HepG2 (cell line): ENCODE measurements at regions not wholly inside any gene's neighbourhood (a gene's known extent, or its start where the extent isn't known, plus 50 kb on each side); places are given as distances from the start of the nearest gene placed in this dataset.

Source experiments
- ATAC-seq: fragments of 200-7000 bp; cut with Tn5 transposase; 3 replicates; pipeline ENCODE4 v1.9.1; 2020; ENCODE audit warnings: mild to moderate bottlenecking, moderate library complexity
- BruUV-seq: library from RNA; stranded (reverse); fragments of 400-500 nt; replicated peaks from 2 replicates; lab custom pipeline; 2021; lab: Mats Ljungman, UMichigan
- CTCF ChIA-PET: fragments of 300-600 bp; formaldehyde crosslinking; extraction: SDS; loops from one replicate; lab custom pipeline; 2021; ENCODE audit warnings: low total read pairs, inconsistent platforms, low intra/inter-chr PET ratio; lab: Yijun Ruan, JAX
- POLR2A ChIA-PET: fragments of 350-600 bp; sonication (Branson Sonifier 250); formaldehyde crosslinking; loops from one replicate; lab custom pipeline; 2020; ENCODE audit warnings: antibody characterized with exemption, inconsistent platforms; lab: Yijun Ruan, JAX
- DNase-seq: peaks from one replicate; pipeline ENCODE4 v3.0.0-alpha.2; 2015; ENCODE audit warnings: low spot score
- FAIRE-seq: peaks from 3 replicates; lab custom pipeline; 2011; peaks lifted over from hg19 to GRCh38; lab: Jason Lieb, UNC
- H2AFZ ChIP-seq: one replicate; pipeline ENCODE4 v1.6.1; 2011; ENCODE audit warnings: low read length, inconsistent platforms
- H3K27ac ChIP-seq: fragments of 300-600 bp; 3 replicates; pipeline ENCODE4 v1.8.0; 2011; ENCODE audit warnings: mixed run types, mild to moderate bottlenecking, mixed read lengths, low read length, inconsistent platforms; ENCODE audit not compliant: insufficient read depth; ENCODE audit errors: extremely low read length
- H3K27me3 ChIP-seq, 2 experiments: fragments of 200-600 bp in 1 of 2; 2 replicates in 1 of 2; 3 replicates in 1 of 2; pipeline versions ENCODE4 v1.6.0 to v1.8.0; 2011; ENCODE audit warnings: low read length in 2 of 2, mild to moderate bottlenecking in 2 of 2, moderate library complexity in 2 of 2, inconsistent platforms in 1 of 2; ENCODE audit not compliant: insufficient read depth in 2 of 2, control insufficient read depth in 1 of 2
- H3K36me3 ChIP-seq, 2 experiments: fragments of 200-600 bp in 1 of 2; replicated peaks in 1 of 2; 2 replicates in 1 of 2; 3 replicates in 1 of 2; pipeline versions ENCODE4 v1.5.1 to v1.8.0; 2011; ENCODE audit warnings: low read length in 2 of 2, inconsistent platforms in 1 of 2; ENCODE audit not compliant: insufficient read depth in 2 of 2, control insufficient read depth in 1 of 2
- H3K4me1 ChIP-seq: 2 replicates; pipeline ENCODE4 v1.5.1; 2012; ENCODE audit warnings: low read length, inconsistent platforms; ENCODE audit not compliant: insufficient read depth
- H3K4me2 ChIP-seq: 2 replicates; pipeline ENCODE4 v1.6.0; 2011; ENCODE audit warnings: low read depth, low read length, inconsistent platforms
- H3K4me3 ChIP-seq, 3 experiments: fragments of 200-600 bp in 1 of 3; sonication (generic), shearing (Covaris generic) in 1 of 3; replicated peaks in 1 of 3; 2 replicates each; pipeline ENCODE4 v1.5.1; 2011 to 2016; ENCODE audit warnings: low read length in 3 of 3, inconsistent platforms in 2 of 3, low read depth in 2 of 3, mild to moderate bottlenecking in 2 of 3, control low read depth in 1 of 3, mixed read lengths in 1 of 3; ENCODE audit not compliant: insufficient read depth in 1 of 3
- H3K79me2 ChIP-seq: one replicate; pipeline ENCODE4 v1.6.1; 2011; ENCODE audit warnings: low read length, inconsistent platforms; ENCODE audit not compliant: insufficient read depth
- H3K9ac ChIP-seq: 2 replicates; pipeline ENCODE4 v1.6.0; 2011; ENCODE audit warnings: mild to moderate bottlenecking, low read depth, low read length, inconsistent platforms; ENCODE audit not compliant: insufficient read depth
- H3K9me3 ChIP-seq: 2 replicates; pipeline ENCODE4 v1.5.1; 2012; ENCODE audit warnings: mild to moderate bottlenecking, low read length
- H4K20me1 ChIP-seq: 2 replicates; pipeline ENCODE4 v1.6.0; 2011; ENCODE audit warnings: inconsistent platforms, mild to moderate bottlenecking, low read length, moderate library complexity; ENCODE audit not compliant: insufficient read depth
- CBX2 ChIP-seq, 2 experiments: fragments of 200-600 bp in 1 of 2; sonication (generic); formaldehyde crosslinking in 1 of 2; IDR thresholded peaks; 2 replicates each; pipeline versions ENCODE4 v1.7.0 to v1.8.1; 2018 to 2022; ENCODE audit warnings: low read depth in 2 of 2, low read length in 1 of 2, mild to moderate bottlenecking in 1 of 2, missing genetic modification reagents in 1 of 2
- CCAR2 ChIP-seq: fragments of 200-400 bp; formaldehyde crosslinking; optimal IDR thresholded peaks from 2 replicates; pipeline ENCODE3; 2018; ENCODE audit warnings: low read depth, mild to moderate bottlenecking, low read length, moderate library complexity
- GABPA ChIP-seq, 2 experiments: IDR thresholded peaks; 2 replicates each; pipeline ENCODE4 v1.6.1; 2011 to 2016; ENCODE audit warnings: low read depth in 2 of 2, low read length in 1 of 2, missing biosample characterization in 1 of 2, missing genetic modification characterization in 1 of 2
- MIXL1 ChIP-seq: IDR thresholded peaks from 2 replicates; pipeline ENCODE4 v1.6.1; 2016
- SRSF4 ChIP-seq: fragments of 200-400 bp; formaldehyde crosslinking; IDR thresholded peaks from one replicate; pipeline ENCODE4 v1.6.1; 2018; ENCODE audit warnings: mild to moderate bottlenecking, low read depth, low read length, moderate library complexity; ENCODE audit not compliant: poor library complexity, severe bottlenecking
- TFDP1 ChIP-seq: IDR thresholded peaks from 2 replicates; pipeline ENCODE4 v1.6.1; 2016; ENCODE audit warnings: missing compliant biosample characterization, missing genetic modification reagents, borderline replicate concordance
- TOE1 ChIP-seq: sonication (generic); formaldehyde crosslinking; IDR thresholded peaks from 2 replicates; pipeline ENCODE4 v1.4.0; 2020; ENCODE audit warnings: mild to moderate bottlenecking, missing genetic modification reagents
- ZNF772 ChIP-seq: sonication (generic); formaldehyde crosslinking; IDR thresholded peaks from 2 replicates; pipeline ENCODE4 v1.5.0; 2020; ENCODE audit warnings: mild to moderate bottlenecking, missing genetic modification reagents
- WGBS: methylation state at CpG from one replicate; pipeline ENCODE4 v1.1.6; 2017; ENCODE audit warnings: low lambda C conversion rate; 5-methylcytosine and 5-hydroxymethylcytosine counted together
- in situ Hi-C: cut with HindIII; loops from 2 replicates; pipeline ENCODE4 v1.10.0; 2017; ENCODE audit warnings: low pct_unique_long_range_greater_than_20kb; ENCODE audit not compliant: extremely low pct_ligation_motif_present
- intact Hi-C: fragments of 100-400 bp; cut with micrococcal nuclease; formaldehyde crosslinking; loops from one replicate; pipeline ENCODE4 v1.10.0; 2022; ENCODE audit not compliant: unreplicated experiment
- TF ChIP-seq, protein P1 (sequence below): fragments of 450-650 bp; IDR thresholded peaks from 2 replicates; pipeline ENCODE4 v1.6.1; 2017; ENCODE audit warnings: mild to moderate bottlenecking
- TF ChIP-seq, protein P2 (sequence below): sonication (generic); formaldehyde crosslinking; IDR thresholded peaks from 2 replicates; pipeline ENCODE4 v1.8.0; 2022; ENCODE audit warnings: mild to moderate bottlenecking, missing genetic modification reagents, moderate library complexity
- TF ChIP-seq, protein P3 (sequence below): sonication (generic); formaldehyde crosslinking; IDR thresholded peaks from 2 replicates; pipeline ENCODE4 v1.5.1; 2020; ENCODE audit warnings: missing genetic modification reagents, mild to moderate bottlenecking, borderline replicate concordance

GRCh38 chr13:76229281-76229680 is 593.2 kb downstream of the LMO7 start:
- POLR2A ChIA-PET = no interaction called here
- Histone ChIP-seq H3K36me3 (no peaks in the 10 kb centered on the region), H3K9ac (no peak overlapping the region), H3K9me3 (no peaks in the 10 kb centered on the region), H3K79me2 (no peaks in the 10 kb centered on the region), H3K4me2 (no peak overlapping the region), H4K20me1 (no peaks in the 10 kb centered on the region), H3K4me1 (no peaks in the 10 kb centered on the region), H3K27ac (no peak overlapping the region), H3K27me3 (no peaks in the 10 kb centered on the region), H3K4me3 (no peak overlapping the region), H2AFZ (no peak overlapping the region)
- in situ Hi-C loops = no loop called here
- 2% methylated on average over 2 of the region's 2 CpGs for WGBS
- DNase-seq (no peak), FAIRE-seq (no peak), ATAC-seq (no peak)
- TF ChIP-seq GABPA (IDR thresholded peaks at IDR 0.05; ENCODE audit: low read depth, low read length) (no peak), GABPA (CRISPR knock-in tag; IDR thresholded peaks at IDR 0.05; ENCODE audit: low read depth) (no peak), CBX2 (IDR thresholded peaks at IDR 0.05; ENCODE audit: low read depth, low read length) (no peak), CBX2 (CRISPR knock-in tag; IDR thresholded peaks at IDR 0.05; ENCODE audit: low read depth) (no peak), TOE1 (CRISPR knock-in tag) (no peak), ZNF772 (CRISPR knock-in tag) (no peak), TFDP1 (no peak), CCAR2 (no peak), MIXL1 (CRISPR knock-in tag) (no peak), SRSF4 (no peak)
- TF ChIP-seq, protein P1, sequence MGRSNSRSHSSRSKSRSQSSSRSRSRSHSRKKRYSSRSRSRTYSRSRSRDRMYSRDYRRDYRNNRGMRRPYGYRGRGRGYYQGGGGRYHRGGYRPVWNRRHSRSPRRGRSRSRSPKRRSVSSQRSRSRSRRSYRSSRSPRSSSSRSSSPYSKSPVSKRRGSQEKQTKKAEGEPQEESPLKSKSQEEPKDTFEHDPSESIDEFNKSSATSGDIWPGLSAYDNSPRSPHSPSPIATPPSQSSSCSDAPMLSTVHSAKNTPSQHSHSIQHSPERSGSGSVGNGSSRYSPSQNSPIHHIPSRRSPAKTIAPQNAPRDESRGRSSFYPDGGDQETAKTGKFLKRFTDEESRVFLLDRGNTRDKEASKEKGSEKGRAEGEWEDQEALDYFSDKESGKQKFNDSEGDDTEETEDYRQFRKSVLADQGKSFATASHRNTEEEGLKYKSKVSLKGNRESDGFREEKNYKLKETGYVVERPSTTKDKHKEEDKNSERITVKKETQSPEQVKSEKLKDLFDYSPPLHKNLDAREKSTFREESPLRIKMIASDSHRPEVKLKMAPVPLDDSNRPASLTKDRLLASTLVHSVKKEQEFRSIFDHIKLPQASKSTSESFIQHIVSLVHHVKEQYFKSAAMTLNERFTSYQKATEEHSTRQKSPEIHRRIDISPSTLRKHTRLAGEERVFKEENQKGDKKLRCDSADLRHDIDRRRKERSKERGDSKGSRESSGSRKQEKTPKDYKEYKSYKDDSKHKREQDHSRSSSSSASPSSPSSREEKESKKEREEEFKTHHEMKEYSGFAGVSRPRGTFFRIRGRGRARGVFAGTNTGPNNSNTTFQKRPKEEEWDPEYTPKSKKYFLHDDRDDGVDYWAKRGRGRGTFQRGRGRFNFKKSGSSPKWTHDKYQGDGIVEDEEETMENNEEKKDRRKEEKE = no peak
- TF ChIP-seq, protein P2, sequence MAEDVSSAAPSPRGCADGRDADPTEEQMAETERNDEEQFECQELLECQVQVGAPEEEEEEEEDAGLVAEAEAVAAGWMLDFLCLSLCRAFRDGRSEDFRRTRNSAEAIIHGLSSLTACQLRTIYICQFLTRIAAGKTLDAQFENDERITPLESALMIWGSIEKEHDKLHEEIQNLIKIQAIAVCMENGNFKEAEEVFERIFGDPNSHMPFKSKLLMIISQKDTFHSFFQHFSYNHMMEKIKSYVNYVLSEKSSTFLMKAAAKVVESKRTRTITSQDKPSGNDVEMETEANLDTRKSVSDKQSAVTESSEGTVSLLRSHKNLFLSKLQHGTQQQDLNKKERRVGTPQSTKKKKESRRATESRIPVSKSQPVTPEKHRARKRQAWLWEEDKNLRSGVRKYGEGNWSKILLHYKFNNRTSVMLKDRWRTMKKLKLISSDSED = no peak
- TF ChIP-seq, protein P3, sequence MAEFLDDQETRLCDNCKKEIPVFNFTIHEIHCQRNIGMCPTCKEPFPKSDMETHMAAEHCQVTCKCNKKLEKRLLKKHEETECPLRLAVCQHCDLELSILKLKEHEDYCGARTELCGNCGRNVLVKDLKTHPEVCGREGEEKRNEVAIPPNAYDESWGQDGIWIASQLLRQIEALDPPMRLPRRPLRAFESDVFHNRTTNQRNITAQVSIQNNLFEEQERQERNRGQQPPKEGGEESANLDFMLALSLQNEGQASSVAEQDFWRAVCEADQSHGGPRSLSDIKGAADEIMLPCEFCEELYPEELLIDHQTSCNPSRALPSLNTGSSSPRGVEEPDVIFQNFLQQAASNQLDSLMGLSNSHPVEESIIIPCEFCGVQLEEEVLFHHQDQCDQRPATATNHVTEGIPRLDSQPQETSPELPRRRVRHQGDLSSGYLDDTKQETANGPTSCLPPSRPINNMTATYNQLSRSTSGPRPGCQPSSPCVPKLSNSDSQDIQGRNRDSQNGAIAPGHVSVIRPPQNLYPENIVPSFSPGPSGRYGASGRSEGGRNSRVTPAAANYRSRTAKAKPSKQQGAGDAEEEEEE (CRISPR knock-in tag) = no peak
- CTCF ChIA-PET = no interaction called here
- no TSS peak for BruUV-seq
- intact Hi-C loops = no loop called here
